HG02588 (cell line): ENCODE measurements at regions not wholly inside any gene's neighbourhood (a gene's known extent, or its start where the extent isn't known, plus 50 kb on each side); places are given as distances from the start of the nearest gene placed in this dataset.

Experiments
- ATAC-seq: cut with Tn5 transposase; IDR thresholded peaks from one replicate; pipeline ENCODE4 v1.9.1; 2021; ENCODE audit warnings: mild to moderate bottlenecking, moderate library complexity; ENCODE audit not compliant: unreplicated experiment

DNA sequence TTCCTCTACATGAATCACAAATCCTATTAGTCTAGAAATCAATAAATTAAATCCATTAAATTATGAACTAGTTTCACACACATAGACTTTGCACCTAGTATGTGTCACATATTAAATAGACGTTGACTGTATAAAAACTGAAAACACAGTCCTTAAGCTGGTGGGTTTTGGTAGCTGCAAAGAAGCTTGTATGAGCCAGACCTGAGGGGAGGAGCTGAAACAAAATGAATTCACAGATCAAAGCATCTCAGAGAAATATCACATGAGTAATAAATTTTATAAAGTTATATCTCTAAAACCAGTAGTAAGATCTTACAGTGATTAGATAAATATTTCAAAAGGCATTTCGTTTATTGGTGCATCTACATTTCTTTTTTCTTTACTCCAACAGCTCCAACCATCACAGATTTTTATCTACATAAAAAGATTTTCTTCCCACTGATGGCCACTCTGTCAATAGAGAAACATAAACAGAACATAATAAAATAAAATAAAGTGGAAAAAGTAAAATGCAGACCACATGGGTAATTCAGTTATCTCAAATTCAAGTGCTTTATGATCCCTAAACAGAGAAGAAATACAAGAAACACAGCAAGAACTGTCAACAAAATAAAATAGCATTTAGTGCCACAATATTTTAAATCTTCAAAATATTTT, 420.0 kb upstream of the CYRIA start:
- no peak for ATAC-seq

DNA sequence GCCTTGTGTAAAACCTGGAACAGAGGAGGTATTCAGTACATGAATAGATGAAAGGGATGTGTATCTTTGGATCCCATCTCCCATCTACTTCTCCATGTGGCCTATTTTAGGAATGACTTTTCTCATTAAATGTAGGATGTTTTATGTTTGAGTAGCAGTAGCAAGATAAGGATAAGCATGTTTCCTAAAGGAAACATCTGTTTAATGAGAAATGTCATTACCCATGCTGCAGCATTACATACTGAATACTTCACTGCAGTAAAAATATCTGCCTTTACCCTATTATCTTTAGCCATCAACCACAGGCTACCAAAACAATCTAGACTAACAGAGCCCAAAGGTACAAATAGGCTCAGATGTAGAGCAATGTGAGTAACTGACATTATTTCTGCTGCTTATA, 419.2 kb upstream of the CYRIA start:
- ATAC-seq: no peak

DNA sequence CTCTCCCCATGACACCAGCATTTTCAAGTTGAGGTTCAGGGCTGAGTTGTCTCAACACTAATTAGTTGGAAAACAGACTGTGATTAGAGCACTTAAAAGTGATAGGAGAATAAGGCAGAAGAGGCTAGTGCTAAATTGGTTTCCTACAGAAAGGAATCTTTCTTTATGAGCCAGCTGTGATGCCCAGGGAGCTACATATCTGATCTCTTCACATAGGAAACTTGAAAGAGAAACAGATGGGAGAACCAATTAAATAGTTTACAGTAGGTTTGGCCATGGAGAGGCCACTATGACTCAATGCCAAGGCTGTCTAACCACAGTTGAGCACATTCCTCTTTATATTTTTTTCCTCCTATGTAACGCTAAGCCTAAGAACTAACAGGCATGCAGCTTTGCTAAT, 418.3 kb upstream of the CYRIA start:
- ATAC-seq: no peak

DNA sequence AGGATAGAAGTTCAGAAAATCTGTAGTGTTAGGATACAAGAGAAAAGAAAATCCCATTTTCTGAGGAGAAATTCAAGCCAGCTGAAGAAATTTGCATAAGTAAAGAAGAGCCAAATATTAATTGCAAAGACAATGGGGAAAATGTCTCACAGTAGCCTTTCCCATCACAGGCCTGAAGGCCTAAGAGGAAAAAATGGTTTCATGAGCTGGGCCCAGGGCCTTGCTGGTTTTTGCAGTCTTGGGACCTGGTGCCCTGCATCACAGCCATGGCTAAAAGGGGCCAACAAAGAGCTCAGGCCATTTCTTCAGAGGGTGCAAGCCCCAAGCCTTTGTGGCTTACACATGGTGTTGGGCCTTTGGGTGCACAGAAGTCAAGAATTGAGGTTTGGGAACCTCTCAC, 413.6 kb upstream of the CYRIA start:
- ATAC-seq: no peak

DNA sequence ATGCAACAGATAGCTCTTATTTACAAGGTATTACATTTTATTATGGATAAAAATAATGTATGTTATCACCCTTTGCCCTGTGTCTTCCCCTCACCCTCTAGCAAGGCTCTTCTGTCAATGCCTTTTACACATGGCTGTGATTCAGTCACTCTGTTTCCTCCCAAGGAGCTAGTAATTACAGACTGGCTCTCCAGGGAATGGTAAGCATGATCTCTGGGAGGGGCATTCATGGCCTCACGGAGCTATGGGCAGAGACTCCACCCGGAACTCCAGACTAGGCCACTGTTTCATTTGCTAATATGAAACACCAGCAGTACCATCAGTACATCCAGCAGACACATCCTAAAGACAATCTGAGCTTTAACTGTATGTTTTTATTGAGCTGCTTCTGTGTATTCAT, 410.9 kb upstream of the CYRIA start:
- no peak for ATAC-seq

DNA sequence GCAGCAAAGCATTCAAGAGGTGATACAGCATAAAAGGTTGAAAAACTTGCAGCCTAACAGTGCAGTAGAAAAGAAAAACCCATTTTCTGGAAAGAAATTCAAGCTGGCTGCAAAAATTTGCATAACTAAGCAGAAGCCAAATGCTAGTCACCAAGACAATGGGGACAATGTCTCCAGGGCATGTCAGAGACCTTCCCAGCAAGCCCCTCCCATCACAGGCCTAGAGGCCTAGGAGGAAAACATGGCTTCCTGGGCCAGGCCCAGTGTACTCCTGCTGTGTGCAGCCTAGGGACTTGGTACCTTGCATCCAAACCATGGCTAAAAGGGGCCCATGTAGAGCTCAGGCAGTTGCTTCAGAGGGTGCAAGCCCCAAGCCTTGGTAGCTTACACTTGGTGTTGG, 405.1 kb upstream of the CYRIA start:
- no peak for ATAC-seq

DNA sequence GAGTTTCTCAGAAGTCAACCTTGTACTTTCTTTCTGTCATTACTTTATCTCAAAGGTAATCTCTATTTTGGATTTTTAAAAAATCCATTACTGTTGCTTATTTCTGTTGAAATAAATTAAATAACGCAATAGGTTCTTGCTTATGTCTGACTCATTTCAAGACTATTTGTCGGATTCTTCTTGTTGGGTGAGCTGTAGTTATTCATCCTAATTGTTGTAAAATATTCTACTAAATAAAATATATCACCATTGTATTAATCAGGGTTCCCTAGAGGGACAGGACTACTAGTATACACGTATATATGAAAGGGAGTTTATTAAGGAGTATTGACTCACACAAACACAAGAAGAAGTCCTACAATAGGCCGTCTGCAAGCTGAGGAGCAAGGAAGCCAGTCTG, 403.9 kb upstream of the CYRIA start:
- ATAC-seq: no peak

DNA sequence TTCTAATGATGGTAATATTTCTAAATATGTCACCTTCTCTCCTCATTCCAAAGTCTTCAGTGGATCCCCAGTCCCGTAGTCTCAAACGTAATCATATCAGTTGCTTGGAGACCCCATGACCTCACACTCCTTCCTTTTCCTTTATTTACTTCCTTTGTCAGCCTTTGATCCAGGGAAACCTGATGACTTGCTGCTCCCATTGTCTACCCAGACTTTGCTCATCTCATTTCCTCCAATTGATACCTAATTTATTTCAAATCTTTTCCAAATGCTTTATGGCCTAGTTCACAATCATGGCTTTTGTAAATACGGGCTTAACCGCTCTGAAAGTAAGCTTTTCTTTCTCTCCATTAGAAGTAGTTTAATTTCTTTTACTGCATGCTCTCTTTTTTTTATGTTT, 402.4 kb upstream of the CYRIA start:
- ATAC-seq: no peak

DNA sequence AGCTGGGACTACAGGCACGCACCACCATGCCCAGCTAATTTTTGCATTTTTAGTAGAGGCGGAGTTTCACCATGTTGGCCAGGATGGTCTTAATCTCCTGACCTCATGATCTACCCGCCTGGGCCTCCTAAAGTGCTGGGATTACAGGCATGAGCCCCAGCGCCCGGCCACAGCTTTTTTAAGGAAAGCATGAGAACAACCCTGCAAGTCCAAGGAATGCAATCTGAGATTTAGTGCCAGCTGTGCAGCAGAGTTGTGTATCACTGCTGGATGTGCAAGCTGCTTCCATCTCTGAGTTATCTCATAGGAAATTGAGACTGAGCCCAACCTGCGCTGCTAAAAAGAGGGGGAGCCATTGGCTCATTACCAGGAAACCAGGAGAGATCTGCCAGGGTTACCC, 399.9 kb upstream of the CYRIA start:
- no peak for ATAC-seq

DNA sequence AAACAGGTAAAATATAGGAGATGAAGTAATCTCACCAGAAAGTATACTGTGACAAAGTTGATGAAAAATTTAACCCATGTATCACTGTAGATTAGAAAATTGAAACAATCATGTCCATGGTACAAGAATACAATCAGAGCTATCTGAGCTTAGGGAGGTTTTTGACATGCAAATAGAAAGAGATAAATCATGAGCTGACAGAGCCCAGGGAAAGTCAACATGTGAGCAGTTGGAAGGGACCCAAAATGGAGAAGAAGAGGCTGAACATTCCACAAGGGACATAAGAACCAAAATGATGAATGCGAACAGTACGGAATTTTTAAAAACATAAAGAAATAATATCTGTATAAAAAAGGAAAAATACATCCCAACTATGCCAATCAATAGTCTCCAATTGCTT, 395.4 kb upstream of the CYRIA start:
- ATAC-seq: no peak

DNA sequence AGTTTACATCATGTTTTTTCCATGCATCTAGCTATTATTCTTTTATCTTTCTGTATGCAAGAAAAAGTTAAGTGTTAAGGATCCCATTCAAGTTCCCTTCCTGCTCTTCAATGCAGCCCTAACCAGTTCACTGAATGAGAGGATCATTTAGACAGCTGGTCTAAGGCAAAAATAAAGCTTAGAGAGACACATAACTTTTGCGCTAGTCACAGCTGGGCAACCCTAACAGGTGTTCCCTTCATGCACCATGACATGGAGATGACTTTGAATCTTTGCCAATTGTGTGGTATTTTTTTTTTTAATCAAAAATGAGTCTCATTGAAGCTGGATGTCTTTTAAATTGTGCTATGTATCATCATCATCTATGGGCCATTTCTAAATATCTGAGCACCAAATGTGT, 393.8 kb upstream of the CYRIA start:
- no peak for ATAC-seq

DNA sequence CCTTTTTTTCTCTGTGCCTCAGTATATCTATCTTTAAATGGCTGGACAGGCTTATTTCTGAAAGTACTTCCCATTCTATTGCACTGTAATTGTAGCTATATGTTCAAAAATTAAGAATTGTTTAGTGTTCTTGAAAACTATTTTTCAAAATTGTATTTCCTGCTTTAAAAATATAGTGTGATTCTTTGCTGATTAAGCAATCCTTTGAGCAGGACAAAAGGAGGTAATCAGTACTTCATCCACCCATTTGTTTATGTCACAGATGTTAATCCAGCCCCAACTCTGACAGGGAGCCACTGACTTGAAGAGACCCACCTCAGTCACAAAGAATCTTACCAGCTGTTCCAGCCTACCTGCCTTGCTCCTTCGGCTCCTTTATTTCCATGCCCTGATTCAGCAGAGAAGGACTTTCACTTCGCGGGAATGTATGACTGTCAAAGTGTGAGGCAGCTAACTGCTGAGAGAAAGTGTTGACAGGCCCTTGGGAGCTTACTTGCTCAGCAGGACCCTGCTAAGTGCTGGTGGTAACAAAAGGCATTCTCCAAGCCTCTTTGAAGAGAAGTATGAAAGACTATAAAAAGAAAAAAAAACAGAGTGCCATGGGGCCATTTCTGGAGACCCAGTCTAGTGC, 393.3 kb upstream of the CYRIA start:
- ATAC-seq: no peak

DNA sequence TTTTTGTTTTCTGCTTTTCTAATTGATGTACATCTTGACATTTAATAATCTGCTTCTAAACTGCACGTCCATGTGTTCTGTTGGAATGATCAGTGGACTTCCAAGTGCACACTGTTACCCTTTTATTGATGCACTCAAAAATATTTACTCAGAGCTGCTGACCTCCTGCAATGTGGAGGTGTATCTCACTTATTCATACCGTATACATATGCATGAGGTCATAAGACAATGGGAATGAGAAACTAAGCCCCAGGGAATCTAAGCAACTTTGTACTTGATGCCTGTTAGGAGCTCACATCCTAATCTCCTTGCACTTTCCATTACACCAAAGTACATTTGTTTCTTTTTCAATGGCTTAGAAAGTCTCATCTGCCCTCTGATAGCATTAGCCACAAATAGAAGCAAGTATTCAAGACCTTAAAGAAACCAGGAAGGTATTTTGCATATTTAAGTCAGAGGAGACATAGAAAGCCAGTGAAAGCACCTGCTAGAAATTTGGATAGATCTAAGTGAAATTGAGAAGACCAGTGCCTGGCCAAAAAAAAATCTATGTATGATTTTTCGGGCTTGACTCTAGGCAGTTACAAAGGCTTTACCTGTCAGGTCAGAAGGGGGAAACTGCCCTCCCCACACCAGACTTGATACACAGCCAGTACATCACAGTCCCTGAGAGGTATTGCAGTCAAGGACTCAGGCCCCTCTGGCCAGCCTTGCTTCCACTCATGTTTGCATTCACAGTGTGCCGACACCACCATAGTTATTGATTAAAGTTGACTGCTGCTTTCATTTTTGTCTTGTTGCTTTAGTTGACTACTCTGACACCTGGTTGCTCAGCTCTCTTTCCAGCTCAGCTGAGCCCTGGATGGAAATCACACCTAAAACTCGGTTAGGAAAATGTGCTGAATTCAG, 391.7 kb upstream of the CYRIA start:
- no peak for ATAC-seq

DNA sequence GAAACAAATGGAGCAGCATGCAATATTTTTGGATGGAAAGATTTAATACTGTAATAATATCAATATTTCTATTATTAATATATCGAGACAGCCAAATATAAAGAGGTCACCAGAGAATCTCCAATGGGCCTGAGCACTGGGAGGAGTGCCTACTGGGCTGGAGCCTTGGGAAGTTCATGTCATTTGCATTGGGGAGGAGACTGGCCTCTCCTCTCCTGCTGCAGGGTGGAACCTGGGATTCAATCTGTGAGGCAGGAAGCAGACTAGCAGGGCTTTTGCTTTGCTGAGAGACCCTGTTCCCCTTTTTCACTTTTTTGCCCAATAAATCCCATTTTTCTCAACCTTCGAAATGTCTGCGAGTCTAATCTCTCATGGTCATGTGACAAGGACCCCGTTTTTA, 390.6 kb upstream of the CYRIA start:
- ATAC-seq: no peak

DNA sequence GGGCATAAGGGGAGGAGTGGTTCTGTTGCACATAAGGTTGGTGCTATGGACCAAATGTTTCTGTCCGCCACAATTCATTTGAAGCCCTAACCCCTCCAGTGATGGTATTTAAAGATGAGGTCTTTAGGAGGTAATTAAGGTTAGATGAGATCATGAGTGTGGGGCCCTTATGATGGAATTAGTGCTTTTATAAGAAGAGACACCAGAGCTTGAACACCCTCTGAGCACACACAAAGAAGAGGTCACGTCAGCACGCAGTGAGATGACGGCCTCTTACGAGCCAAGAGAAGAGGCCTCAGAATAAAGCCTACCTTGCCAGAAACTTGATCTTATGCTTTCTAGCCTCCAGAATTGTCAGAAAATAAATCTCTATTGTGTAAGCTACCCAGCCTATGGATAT, 386.4 kb upstream of the CYRIA start:
- no peak for ATAC-seq

DNA sequence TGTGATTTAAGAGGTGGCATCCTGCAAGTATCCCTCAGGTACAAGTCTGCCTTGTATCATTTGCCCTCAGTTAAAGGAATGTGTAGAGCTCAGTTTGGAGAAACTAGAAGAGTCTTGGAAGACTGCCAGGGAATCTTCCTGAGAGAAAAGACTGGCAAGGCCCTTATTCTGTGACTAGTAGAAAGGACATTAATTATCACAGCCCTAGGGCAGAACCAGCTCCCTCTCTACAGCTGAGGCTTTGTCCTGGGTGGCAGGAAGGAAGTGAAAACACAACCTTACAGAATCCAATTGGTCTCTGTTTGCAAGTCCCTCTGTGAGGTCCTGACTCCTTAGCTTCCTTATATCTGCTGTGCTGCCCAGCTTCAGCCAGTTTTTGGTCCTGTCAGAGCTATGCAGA, 385.9 kb upstream of the CYRIA start:
- no peak for ATAC-seq

DNA sequence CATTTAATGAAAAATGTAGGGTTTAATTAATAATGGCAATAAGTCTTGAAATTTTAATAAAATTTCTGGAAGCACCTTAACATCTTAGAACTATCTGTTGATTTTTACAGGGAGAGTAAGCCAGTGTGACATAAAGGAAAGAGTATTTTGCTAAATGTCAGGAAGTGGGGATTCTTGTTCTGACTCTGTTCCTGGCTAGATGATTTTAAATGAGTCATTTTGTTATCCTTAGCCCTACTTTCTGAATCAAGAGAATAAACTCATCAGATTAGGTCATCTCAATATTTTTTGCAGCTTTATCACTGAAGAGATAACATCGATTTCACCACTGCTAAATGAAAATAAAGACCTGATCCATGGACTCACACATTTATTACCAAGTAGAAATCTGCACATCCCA, 377.5 kb upstream of the CYRIA start:
- ATAC-seq: no peak

DNA sequence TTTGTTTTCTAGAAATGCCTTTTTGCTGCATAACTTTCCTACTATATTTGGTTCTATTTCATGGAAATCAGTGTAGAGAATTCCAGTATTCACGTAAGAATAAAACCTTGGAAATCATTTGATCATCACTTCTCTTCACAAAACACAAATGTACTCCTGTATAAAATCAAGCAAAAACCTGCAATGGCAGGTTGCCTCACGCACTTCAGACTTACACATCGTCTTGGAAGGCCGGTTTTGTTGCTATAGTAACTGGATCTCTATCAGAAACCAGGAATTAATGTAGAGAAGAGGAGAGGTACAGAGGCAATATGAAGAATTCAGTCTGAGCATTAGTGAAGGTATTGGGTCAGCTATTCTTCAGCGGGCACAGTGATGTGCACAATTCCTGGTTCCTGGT, 370.7 kb upstream of the CYRIA start:
- no peak for ATAC-seq

DNA sequence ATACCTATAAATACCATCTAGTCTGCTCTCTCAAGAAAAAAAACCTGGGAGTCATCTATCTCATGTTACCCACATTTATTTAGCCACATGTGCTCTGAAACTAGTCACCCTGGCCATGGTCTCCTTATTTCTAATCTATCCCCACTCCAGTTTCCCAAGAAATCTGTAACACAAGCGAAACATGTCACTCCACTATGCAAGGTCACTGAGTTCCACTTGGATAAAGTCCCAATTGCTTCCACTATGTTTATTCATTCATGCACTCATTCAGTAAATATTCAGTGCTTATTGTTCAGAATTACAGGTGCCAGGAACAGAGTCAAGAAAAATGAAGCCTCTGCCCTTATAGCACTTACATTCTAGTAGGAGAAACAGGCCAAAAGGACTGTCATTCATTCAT, 369.4 kb upstream of the CYRIA start:
- no peak for ATAC-seq

DNA sequence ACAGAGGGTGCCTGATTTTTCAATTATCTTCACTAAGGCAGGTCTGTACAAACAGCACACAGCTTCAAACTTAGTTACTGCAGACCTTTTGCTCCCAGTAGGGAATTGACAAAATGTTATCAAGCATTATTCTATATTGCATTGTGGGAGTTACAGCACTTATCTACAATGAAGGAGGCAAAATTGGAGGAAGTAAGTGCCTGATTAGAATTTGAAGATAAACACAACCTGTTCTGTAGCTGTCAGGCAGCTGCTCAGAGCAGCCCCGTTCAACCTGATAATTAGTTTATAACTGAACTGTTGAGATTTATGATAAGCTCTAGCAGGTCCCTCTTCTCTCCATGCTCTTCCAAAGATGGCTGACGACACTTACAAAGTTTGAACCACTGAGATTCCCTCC, 364.4 kb upstream of the CYRIA start:
- no peak for ATAC-seq

DNA sequence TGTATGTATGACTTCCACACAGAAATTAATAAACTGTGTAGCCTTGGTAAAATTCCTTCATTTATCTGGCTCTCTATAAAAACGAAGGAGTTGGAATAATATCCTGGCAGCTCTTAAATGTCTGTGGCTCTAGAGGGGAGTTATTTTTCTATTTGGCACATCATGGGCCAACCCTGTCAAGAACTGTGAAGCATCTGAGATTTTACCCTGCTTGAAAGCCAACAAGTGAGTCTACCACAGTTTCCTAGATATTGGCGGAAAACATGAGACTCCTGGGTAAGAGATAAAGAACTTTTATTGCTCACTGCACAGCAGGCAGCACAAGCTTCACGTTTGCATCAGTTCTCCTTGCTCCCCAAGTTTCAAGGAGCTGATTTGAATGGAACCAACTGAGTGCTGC, 346.7 kb upstream of the CYRIA start:
- ATAC-seq: no peak

DNA sequence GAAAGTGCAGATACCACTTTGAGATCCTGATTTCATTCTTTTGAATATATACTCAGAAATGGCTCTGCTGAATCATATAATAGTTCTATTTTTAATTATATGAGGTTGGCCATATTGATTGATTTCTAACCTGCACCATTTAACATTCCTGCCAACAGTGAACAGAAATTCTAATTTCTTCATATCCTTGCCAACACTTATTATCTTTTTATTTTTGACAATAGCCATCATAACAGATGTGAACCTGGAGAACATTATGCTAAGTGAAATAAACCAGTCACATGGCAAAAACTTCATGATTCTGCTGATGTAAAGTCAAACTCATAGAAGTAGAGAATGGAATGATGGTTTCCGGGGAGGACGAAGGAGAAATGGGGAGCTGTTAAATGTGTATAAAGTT, 344.5 kb upstream of the CYRIA start:
- ATAC-seq: no peak
